GM21529 (cell line): ENCODE measurements at regions not wholly inside any gene's neighbourhood (a gene's known extent, or its start where the extent isn't known, plus 50 kb on each side); places are given as distances from the start of the nearest gene placed in this dataset.

Experiments used
- ATAC-seq: cut with Tn5 transposase; IDR thresholded peaks from one replicate; pipeline ENCODE4 v1.9.1; 2021; ENCODE audit not compliant: unreplicated experiment

DNA sequence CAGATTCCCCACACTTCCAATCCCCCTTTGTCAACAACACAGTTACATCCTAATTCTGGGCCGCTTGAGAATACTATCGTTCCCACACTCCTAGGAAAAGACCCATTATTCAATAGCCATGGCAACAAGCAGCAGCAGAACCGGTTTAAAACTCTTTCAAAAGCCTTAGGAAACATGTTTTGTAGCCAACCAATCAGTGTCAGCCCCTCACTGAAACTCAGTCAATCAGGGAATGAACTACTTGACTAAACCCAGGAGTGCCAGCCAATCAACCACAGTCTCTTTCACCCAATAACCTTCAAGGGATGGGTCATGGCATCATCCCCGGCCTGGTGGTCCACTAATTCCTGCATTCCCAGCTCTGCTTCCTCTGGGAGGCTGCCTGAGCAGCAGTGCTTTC is 204.8 kb upstream of the HS6ST1 start:
- ATAC-seq: no peak

DNA sequence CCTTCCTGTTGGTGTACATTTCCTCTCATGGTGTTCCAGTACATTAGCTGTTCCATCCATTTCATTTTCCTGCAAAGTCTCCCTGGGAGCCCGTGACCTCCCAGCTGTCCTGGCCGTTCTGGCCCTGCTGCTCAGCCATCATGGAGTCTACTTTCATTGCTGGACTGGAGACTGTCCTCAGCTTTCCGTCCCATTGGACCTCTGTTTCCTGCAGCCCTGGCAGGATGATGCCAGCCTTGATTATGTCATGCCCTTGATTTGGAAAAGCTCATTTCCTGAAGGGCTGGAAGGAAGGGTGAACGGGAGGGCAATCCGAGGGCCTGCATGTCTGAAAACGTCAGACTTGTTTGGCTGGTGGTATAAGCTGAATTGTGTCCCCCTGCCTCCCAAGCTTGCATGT is 205.5 kb upstream of the HS6ST1 start:
- ATAC-seq: no peak

DNA sequence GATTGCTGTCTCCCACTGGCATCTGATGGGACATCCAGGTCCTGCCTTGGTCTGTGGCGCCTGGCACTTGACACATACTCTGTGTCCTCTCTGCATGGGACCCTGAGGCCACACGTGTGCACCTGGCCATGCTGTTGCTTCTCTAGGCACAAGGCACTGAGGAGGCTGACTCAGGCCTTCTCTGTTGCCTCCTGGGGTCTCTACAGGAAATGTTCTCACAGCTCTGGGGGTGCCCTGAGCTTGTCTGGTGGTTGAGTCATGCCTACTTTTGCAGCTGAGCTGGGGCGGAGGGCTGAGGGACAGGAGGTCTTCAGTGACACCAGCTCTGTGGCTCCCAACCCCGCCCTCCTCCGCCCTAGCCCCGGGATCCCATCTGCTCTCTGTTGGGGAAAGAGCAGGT is 207.0 kb upstream of the HS6ST1 start:
- ATAC-seq: no peak

DNA sequence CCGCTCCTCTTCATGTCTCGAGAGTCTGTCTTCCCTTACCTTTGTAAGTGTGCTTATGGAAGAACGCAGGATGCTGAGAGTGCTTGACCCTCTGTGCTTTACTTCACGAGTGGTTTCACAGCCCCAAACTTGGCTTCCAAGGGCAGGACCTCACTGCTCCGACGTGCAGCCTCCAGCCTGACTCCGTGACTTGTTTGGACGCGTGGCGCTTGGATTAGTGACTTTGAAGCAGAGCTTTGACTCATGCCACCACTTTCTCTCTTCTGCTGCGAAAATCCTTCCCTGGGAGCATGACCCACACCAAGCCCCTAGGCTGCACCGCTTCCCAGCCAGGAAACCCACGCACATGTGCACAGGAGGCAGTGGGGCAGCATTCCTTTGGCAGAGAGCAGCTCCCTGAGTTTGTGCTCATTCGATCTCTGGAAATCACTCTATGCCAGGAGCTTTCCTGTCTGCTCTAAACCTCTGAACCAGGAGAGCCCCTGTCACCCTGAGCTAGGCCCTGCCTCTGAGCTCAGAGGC is 207.8 kb upstream of the HS6ST1 start:
- no peak for ATAC-seq

GRCh38 chr2:128528133-128528532 is 209.5 kb upstream of the HS6ST1 start:
- ATAC-seq: no peak

DNA sequence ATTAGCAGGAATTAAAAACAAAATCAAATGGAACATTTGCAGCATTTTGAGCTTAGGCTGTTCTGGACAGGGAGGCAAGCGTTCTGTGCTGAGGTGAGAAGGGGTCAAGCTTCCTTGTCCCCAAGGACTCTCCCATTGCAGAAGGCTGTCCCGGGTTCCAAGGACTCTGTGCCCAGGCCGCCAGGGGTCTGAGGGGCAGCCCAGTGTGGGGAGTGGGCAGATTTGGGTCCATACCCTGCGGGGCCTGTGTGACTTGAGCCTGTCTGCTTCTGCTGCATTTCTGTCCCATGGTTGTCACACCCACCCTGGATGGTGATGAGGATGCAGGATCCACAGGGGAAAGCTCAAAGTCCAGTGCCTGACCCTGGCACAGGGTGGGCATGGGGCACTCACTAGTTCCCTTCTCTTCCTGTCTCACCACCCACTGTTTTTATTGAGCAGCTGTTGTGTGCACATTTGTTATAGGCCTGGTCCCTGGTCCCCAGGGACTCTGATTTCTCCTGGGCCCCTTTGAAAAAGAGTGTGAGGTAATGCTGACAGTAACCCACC is 211.4 kb upstream of the HS6ST1 start:
- no peak for ATAC-seq

- ATAC-seq: no peak
These were observed 213.2 kb upstream of the HS6ST1 start for GRCh38 chr2:128531856-128532255.

DNA sequence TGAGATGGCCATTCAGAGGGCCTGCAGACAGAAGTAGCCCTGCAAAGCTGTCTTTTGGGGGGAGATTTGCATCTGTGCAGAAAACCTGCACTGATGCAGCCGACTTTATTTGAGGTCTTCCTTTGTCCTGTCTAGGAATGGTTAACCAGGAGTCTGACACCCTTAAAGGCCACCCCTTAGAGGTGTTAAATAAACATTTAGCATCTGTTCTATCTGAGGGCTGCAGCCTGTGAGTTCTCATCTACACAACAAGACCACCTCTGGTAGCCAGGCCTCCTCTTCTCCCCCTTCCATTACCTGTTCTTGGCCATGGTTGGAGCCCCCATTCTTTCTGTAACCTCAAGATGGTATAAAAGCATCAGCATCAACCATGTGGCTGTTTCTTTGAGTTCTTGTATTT is 214.4 kb upstream of the HS6ST1 start:
- ATAC-seq: no peak

GRCh38 chr2:128534688-128535392 is 216.2 kb upstream of the HS6ST1 start:
- ATAC-seq: no peak

GRCh38 chr2:128535953-128536352 is 217.3 kb upstream of the HS6ST1 start:
- ATAC-seq: no peak

GRCh38 chr2:128536925-128537620 is 218.4 kb upstream of the HS6ST1 start:
- no peak for ATAC-seq

- ATAC-seq: no peak
These were observed 219.0 kb upstream of the HS6ST1 start for GRCh38 chr2:128537646-128538045.

DNA sequence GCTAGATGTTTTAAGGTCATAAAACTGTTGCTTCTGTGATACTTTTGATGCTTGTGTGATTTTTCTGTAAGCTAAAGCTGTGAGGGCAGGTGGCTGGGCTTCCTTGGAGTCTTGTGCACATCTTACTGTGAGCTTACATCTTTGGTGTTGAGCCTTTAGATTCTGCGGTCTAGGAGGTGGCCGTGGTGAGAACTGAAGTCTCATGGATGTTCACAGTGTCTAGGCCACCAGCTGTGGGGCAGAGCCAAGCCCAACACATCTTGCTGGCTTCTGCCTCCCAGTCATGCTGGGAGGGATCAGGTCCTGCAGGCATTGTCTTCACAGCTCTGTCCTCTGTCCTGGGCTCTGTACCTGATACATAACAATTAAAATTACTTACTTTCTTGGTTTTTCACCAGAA is 219.7 kb upstream of the HS6ST1 start:
- ATAC-seq: no peak

DNA sequence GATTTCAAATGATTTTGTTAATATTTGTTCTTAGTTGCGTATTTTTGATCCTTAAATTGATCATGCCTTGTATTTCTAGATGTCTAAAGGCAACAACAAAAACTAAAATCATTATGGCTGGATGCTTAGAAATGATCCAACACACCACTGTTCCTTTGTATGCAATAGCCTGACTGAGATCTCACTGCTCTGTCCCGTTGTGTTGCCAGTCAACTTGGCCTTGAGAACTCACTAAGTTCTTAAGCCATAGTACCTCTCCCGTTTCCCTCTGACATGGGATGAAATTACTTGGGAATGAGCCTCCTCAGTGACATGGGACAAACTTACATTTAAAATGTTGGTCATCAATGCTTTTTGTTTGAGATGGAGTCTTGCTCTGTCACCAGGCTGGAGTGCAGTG is 222.0 kb upstream of the HS6ST1 start:
- ATAC-seq: no peak

DNA sequence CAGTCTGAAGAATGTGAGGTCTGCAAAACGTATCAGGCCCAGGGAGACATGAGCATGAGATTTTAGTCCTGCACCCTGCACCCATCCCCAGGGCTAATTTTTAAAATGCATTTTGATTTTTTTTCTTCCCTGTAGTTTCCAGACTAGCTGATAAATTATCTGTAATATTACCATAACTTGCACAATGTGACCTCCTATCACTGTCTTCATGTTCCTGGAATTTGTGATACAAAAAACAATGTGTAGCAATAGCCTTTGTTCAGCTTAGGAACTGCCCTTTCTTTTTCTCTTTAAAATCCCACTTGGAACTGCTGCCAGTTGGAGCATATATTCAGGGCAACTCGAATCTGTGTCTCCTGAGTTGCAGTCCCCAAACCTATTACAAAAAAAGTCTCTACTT is 222.8 kb upstream of the HS6ST1 start:
- ATAC-seq: no peak

DNA sequence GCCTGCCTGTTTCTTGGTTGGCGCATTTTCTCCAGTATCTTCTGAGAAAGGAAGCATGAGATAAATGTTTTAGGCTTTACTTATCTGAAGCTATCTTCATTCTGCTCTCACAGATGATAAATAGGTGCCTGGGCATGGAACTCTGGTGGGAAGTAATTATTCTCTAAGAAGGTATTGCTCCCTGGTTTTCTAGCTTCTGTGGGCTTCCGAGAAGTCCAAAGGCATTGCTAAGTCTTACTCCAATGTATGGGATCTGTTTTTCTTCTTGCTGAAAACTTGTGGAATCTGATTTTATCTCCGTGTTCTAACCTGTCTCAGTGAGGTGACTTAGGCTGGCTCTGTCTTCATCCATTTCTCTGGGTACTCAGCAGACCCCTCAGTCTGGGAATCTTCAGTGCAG is 224.4 kb upstream of the HS6ST1 start:
- no peak for ATAC-seq

DNA sequence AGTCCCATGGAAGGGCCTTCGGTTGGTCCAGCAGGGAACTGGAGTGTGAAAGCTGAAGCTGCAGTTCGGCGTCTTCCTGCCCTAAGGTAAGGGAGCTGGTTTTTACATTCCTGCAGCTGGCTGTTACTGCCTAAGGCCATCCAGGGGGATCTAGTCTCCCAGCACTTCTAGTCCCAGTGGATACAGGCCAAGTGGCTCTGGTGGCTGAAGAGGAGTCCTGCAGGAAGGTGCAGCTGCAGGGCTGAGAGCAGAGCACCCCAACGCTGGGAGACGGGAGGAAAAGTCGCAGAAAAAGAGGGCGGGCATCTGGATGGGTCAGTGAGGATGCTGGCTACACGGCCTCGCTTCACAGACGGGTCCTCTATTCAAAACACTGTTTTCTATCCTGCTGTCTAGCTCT is 225.0 kb upstream of the HS6ST1 start:
- ATAC-seq: no peak

- ATAC-seq: no peak
These were observed 225.8 kb upstream of the HS6ST1 start for GRCh38 chr2:128544321-128545037.

DNA sequence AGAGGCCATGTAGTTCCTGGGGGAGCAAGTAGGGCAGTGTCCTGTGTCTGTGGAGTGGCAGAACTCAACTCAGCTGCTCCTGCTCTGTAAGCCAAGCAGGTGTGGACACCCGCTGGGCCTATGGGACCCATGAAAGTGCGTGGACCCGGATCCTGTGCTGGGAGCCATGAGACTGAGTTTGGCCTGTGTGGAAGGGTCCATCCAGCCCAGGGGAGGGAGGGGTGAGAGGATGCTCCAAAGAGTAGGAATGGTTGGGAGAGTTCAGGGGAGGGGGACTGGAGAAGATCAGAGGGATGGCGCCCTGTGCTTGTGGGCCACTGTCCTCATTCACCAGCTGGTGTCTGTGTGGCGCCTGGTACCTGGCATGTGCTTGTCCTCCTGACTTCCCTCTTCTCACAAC is 226.4 kb upstream of the HS6ST1 start:
- ATAC-seq: no peak

GRCh38 chr2:128545829-128546228 is 227.2 kb upstream of the HS6ST1 start:
- no peak for ATAC-seq

DNA sequence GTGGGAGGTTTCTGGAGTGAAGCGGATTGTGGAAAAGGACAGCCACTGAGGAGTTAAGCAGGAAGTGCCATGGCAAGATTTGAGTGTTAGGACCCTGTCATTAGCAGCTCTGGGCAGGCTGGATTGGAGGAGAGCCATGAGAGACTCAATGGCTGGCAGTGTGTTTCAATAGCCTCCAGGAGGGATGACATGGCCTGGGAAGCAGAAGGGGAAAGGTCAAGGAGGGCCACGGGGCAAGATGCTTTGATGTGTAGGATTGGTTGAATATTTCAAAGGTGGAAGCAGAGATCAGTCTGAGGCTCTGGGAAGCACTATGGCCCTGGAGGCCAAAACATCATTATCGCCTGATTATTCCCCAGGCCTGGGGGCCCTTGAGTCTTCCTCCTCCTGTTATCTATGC is 229.0 kb upstream of the HS6ST1 start:
- no peak for ATAC-seq

GRCh38 chr2:128548461-128548891 is 229.8 kb upstream of the HS6ST1 start:
- no peak for ATAC-seq
